ENCODE measurements at regions not wholly inside any gene's neighbourhood (a gene's known extent, or its start where the extent isn't known, plus 50 kb on each side); places are given as distances from the start of the nearest gene placed in this dataset.
"Not testable (repeated sequence)": the region's sequence is repeated elsewhere in the genome, so short reads cannot be mapped to it uniquely, and the experiment has no call there.

GRCh38 chr2:224650815-224651439, 65.2 kb downstream of the CCDC195 start:
- TF ChIP-seq CTCF (IDR thresholded peaks at IDR 0.05): peak; percentile 77
- ATAC-seq (ENCODE audit: low read depth) (peak; percentile 64), DNase-seq (no peak)
- POLR2A ChIA-PET: interaction anchor here (1.2 kb wide), 1 partner anchor 65 kb away, joined by 3 read pairs; the partner anchor contains the start of gene CUL3
- no peaks in the 10 kb centered on the region for H3K27me3 Mint-ChIP-seq
- intact Hi-C loops (cut with micrococcal nuclease): loop anchor here (1.0 to 5.0 kb wide), 7 partner anchors 127 to 1011 kb away; no protein-coding TSS in a partner anchor
- H3K4me1 Mint-ChIP-seq: peaks cover 12% of the 10 kb centered on the region
- no peaks in the 10 kb centered on the region for H3K36me3 Mint-ChIP-seq (ENCODE audit: low read depth)
- H3K27ac Mint-ChIP-seq: no peak overlapping the region
- H3K4me3 Mint-ChIP-seq: no peak overlapping the region
- CTCF ChIA-PET: interaction anchor here (0.5 to 5.2 kb wide), 23 partner anchors 9 to 680 kb away, joined by 3 to 42 read pairs (median 4); no protein-coding TSS in a partner anchor
- no peaks in the 10 kb centered on the region for H3K9me3 Mint-ChIP-seq

GRCh38 chr2:224647684-224648083, 62.5 kb upstream of the CUL3 start:
- CTCF ChIA-PET: interaction anchor here (0.7 to 3.2 kb wide), 9 partner anchors 24 to 1991 kb away, joined by 3 to 31 read pairs (median 4); no protein-coding TSS in a partner anchor
- H3K27me3 Mint-ChIP-seq; ATAC-seq (ENCODE audit: low read depth); H3K9me3 Mint-ChIP-seq; H3K36me3 Mint-ChIP-seq (ENCODE audit: low read depth); H3K4me3 Mint-ChIP-seq; H3K27ac Mint-ChIP-seq; DNase-seq: not testable (repeated sequence)
- intact Hi-C loops (cut with micrococcal nuclease): loop anchor here (5.0 kb wide), 3 partner anchors 35 to 155 kb away; no protein-coding TSS in a partner anchor
- POLR2A ChIA-PET: interaction anchor here (1.0 to 1.1 kb wide), 2 partner anchors 61 to 62 kb away, joined by 3 to 6 read pairs; partner anchors contain the start of gene CUL3
- peaks cover 14% of the 10 kb centered on the region for H3K4me1 Mint-ChIP-seq

- Mint-ChIP-seq H3K4me1 (peaks cover 14% of the 10 kb centered on the region), H3K27ac (no peak overlapping the region), H3K9me3 (no peaks in the 10 kb centered on the region), H3K4me3 (no peak overlapping the region), H3K27me3 (no peaks in the 10 kb centered on the region), H3K36me3 (ENCODE audit: low read depth) (no peaks in the 10 kb centered on the region)
- POLR2A ChIA-PET: interaction anchor here (1.0 to 1.1 kb wide), 2 partner anchors 60 to 61 kb away, joined by 3 to 6 read pairs; partner anchors contain the start of gene CUL3
- peak; percentile 87 for ATAC-seq (ENCODE audit: low read depth)
- intact Hi-C loops (cut with micrococcal nuclease): loop anchor here (1.0 to 5.0 kb wide), 5 partner anchors 34 to 289 kb away; no protein-coding TSS in a partner anchor
- CTCF ChIA-PET: interaction anchor here (0.8 to 3.2 kb wide), 11 partner anchors 8 to 676 kb away, joined by 3 to 31 read pairs (median 4); no protein-coding TSS in a partner anchor
- no peak for DNase-seq
- no peak for TF ChIP-seq CTCF (IDR thresholded peaks at IDR 0.05)
Measured at GRCh38 chr2:224646242-224646846, 61.2 kb upstream of the CUL3 start.

- intact Hi-C loops (cut with micrococcal nuclease): loop anchor here (1.0 to 5.0 kb wide), 5 partner anchors 33 to 288 kb away; no protein-coding TSS in a partner anchor
- ATAC-seq (ENCODE audit: low read depth) (no peak), DNase-seq (no peak)
- CTCF ChIA-PET: interaction anchor here (0.8 to 3.2 kb wide), 7 partner anchors 9 to 652 kb away, joined by 3 to 31 read pairs (median 4); no protein-coding TSS in a partner anchor
- POLR2A ChIA-PET: no interaction called here
- H3K27me3 Mint-ChIP-seq: no peaks in the 10 kb centered on the region
- no peaks in the 10 kb centered on the region for H3K9me3 Mint-ChIP-seq
- TF ChIP-seq CTCF (IDR thresholded peaks at IDR 0.05): no peak
- H3K36me3 Mint-ChIP-seq (ENCODE audit: low read depth): no peaks in the 10 kb centered on the region
- H3K4me3 Mint-ChIP-seq: no peak overlapping the region
- peaks cover 10% of the 10 kb centered on the region for H3K4me1 Mint-ChIP-seq
- no peak overlapping the region for H3K27ac Mint-ChIP-seq
Measured at GRCh38 chr2:224645722-224646121, 60.6 kb upstream of the CUL3 start.

- DNase-seq (no peak), ATAC-seq (ENCODE audit: low read depth) (no peak)
- ChIA-PET CTCF (interaction anchor here (4.5 kb wide), 1 partner anchor 9 kb away, joined by 19 read pairs; no protein-coding TSS in a partner anchor), POLR2A (no interaction called here)
- no peak for TF ChIP-seq CTCF (IDR thresholded peaks at IDR 0.05)
- Mint-ChIP-seq H3K9me3 (no peaks in the 10 kb centered on the region), H3K4me1 (peaks cover 18% of the 10 kb centered on the region), H3K36me3 (ENCODE audit: low read depth) (no peaks in the 10 kb centered on the region), H3K27me3 (no peaks in the 10 kb centered on the region), H3K4me3 (no peak overlapping the region), H3K27ac (peak overlapping the region; percentile 1)
- intact Hi-C loops (cut with micrococcal nuclease): no loop called here
Measured at GRCh38 chr2:224640679-224641078, 55.5 kb upstream of the CUL3 start.
